ENCODE measurements at regions not wholly inside any gene's neighbourhood (a gene's known extent, or its start where the extent isn't known, plus 50 kb on each side); places are given as distances from the start of the nearest gene placed in this dataset.
"Not testable (repeated sequence)": the region's sequence is repeated elsewhere in the genome, so short reads cannot be mapped to it uniquely, and the experiment has no call there.

DNA sequence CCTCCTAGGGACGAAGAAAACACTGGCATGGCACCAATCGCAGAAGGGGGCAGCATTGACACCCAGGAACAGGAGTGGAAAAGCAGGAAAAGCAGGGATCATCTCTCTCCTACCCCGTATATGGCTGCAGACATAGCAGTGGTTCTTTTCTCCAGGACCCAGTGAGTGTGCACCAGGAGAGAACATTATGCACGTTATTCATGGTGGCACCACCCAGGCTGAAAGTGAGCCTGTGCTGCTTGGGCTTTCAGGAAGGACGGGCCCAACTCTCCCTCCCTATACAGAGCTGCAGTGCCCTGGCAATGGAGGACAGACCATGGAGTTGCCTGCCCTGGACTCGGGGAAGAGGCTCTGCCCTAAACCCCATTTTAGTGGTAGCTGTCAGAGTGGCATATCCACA lies 69.0 kb upstream of the FCGR1A start:
- DNase-seq; H3K4me1 Mint-ChIP-seq; ATAC-seq (ENCODE audit: low read depth in 2 of 2); H3K9me3 Mint-ChIP-seq; H3K27me3 Mint-ChIP-seq; H3K36me3 Mint-ChIP-seq; H3K4me3 Mint-ChIP-seq; H3K27ac Mint-ChIP-seq: not testable (repeated sequence)

DNA sequence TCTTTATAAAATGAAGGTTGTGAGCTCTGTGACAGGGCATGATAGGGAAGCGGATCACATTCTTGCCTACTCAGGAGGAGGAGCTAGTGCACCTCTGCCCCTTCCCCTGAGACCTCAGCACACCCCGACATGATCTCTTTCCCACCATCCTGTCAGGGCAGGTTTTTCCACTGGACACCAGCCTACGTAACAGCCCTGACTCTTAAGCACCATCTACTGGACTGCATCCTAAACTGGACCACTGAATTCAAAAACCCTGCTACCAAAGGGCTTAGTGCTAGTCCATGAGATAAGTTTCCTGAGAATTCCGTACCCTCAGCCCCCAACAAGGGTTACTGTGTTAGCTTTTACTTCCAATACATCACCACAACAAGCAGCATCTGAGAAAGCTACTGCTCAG lies 68.5 kb upstream of the FCGR1A start:
- H3K27me3 Mint-ChIP-seq; H3K9me3 Mint-ChIP-seq; H3K36me3 Mint-ChIP-seq; DNase-seq; ATAC-seq (ENCODE audit: low read depth in 2 of 2); H3K27ac Mint-ChIP-seq; H3K4me3 Mint-ChIP-seq; H3K4me1 Mint-ChIP-seq: not testable (repeated sequence)

DNA sequence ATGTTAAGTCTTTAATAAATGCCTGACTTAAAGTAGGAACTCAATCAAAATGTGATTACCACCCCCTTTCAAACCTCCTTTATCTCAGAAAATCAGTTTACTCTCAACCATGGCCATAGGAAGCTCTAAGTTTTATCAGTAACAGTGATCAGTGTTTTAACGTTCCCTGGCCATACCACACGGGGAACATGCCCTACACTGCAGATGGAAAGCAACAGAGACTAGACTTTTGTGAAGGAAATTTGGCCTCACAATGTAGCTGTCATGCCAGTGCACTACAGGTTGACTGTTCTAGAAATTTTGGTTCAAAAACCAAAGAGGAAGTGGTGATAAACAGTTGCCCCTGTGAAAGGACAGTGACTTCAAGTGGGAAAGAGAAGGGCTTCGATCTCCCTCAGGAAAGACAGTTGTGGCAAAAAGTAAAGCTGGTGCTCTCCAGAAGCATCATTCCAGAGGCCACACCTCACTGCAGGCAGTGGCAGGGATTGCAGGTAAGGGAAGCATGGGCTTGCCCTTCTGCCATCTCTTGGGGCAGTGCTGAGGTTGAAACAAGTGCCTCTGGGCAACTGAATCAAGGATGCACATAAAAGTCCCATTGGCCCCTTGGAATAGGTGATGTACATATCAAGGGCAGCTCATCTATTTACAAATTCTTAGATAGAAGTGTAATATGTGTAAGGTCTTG lies 57.7 kb upstream of the FCGR1A start:
- DNase-seq: not testable (repeated sequence)

DNA sequence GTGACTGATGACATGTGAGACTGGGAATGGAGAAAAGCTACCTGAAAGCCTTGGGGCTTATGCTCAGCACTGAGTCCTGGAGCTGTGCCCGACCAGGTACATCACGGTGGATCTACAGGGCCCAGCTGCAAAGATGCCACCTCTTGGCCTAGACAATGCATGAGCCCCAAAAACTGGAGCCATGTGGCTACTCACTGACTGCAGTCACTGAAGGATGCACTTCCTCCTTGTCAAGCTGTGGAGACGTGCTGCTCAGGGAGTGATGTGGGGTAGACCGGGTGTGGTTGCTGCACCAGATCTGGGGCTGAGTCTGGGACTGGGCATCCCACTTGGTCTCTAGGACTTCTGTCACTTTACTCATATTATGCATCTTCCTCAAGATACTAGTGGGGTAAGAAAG lies 55.8 kb upstream of the FCGR1A start:
- H3K4me1 Mint-ChIP-seq, H3K27ac Mint-ChIP-seq, H3K9me3 Mint-ChIP-seq, DNase-seq, H3K36me3 Mint-ChIP-seq, H3K27me3 Mint-ChIP-seq, H3K4me3 Mint-ChIP-seq: not testable (repeated sequence)
- peak in 1 of 2 donors; percentile 46 for ATAC-seq (ENCODE audit: low read depth in 2 of 2)

More for the DNA sequence above, 57.7 kb upstream of the FCGR1A start:
- H3K4me1 Mint-ChIP-seq, H3K27me3 Mint-ChIP-seq, H3K27ac Mint-ChIP-seq, H3K9me3 Mint-ChIP-seq, H3K4me3 Mint-ChIP-seq, H3K36me3 Mint-ChIP-seq: not testable (repeated sequence)
- ATAC-seq (ENCODE audit: low read depth in 2 of 2): peak in 1 of 2 donors; percentile 20

DNA sequence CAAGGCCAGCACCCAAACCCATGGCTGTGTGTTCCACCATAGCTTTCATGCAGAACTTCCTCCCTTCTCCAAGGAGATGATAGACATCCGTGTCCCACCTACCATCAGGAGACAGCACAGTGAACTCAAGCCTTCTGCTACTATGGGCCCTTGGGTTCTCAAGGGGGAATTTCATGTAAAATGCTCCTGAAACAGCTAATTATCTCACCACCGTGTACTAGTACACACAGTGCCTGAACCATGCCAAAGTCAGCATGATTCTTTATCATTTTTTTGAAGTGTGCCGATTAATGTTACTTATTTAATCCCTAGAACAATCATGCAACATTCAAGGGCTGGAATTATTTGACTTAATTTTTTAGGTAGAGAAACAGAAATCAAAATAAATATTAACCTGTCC lies 53.9 kb upstream of the FCGR1A start:
- H3K27ac Mint-ChIP-seq; ATAC-seq (ENCODE audit: low read depth in 2 of 2); H3K27me3 Mint-ChIP-seq; H3K4me1 Mint-ChIP-seq; H3K9me3 Mint-ChIP-seq; DNase-seq; H3K36me3 Mint-ChIP-seq; H3K4me3 Mint-ChIP-seq: not testable (repeated sequence)

Measured in naive B cell (primary cell).